ENCODE measurements at regions not wholly inside any gene's neighbourhood (a gene's known extent, or its start where the extent isn't known, plus 50 kb on each side); places are given as distances from the start of the nearest gene placed in this dataset.

DNA sequence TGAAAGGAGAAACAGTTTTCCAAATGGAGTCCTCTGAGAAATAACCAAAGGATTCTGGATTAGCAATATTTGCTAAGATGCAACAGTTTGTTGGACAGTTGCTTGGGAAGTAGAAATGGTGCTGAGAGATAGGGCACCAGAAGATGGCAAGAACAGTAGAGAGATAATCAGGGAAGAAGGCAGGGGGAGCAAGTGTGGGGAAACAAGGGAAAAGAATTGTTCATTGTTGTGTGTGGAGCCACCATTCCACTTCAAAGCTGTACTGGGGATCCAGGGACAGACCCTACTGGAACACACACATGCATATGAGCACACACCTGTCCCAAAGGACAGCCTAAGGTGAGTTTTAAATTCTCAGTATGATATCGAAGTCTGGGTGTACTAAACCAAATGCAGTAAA is 152.5 kb downstream of the ZNF608 start:
- TF ChIP-seq POLR2A (IDR thresholded peaks at IDR 0.05) (no peak), CTCF (IDR thresholded peaks at IDR 0.05) (no peak)
